Liver (tissue), 8 donors: ENCODE measurements at regions not wholly inside any gene's neighbourhood (a gene's known extent, or its start where the extent isn't known, plus 50 kb on each side); places are given as distances from the start of the nearest gene placed in this dataset.

Experiments
- DNase-seq: peaks from one replicate; pipeline ENCODE4 v3.0.0-alpha.2; 2017; ENCODE audit warnings: low spot score
- H3K27ac ChIP-seq, 2 donors: one replicate each; pipeline ENCODE4 v1.7.0; 2013; ENCODE audit warnings: inconsistent platforms in 2 of 2, low read length in 2 of 2, control low read depth in 1 of 2, low read depth in 1 of 2, mild to moderate bottlenecking in 1 of 2
- H3K27me3 ChIP-seq, 4 donors: one replicate each; pipeline versions ENCODE4 v1.6.1 to v1.7.0; 2013; ENCODE audit warnings: low read length in 3 of 4, inconsistent platforms in 1 of 4, mild to moderate bottlenecking in 1 of 4, moderate library complexity in 1 of 4; ENCODE audit not compliant: control insufficient read depth in 4 of 4, insufficient read depth in 4 of 4
- H3K36me3 ChIP-seq, 4 donors: one replicate each; pipeline versions ENCODE4 v1.6.1 to v1.7.0; 2013; ENCODE audit warnings: low read length in 3 of 4, mild to moderate bottlenecking in 3 of 4, low read depth in 1 of 4, moderate library complexity in 1 of 4; ENCODE audit not compliant: control insufficient read depth in 4 of 4, insufficient read depth in 3 of 4
- H3K4me1 ChIP-seq, 4 donors: one replicate each; pipeline versions ENCODE4 v1.6.1 to v1.7.0; 2013; ENCODE audit warnings: low read length in 3 of 4, mild to moderate bottlenecking in 3 of 4, moderate library complexity in 1 of 4; ENCODE audit not compliant: control insufficient read depth in 4 of 4, insufficient read depth in 4 of 4
- H3K4me3 ChIP-seq, 3 donors: one replicate each; pipeline versions ENCODE4 v1.6.1 to v1.7.0; 2013; ENCODE audit warnings: low read length in 3 of 3, control low read depth in 1 of 3, low read depth in 1 of 3, mild to moderate bottlenecking in 1 of 3
- H3K9ac ChIP-seq, 2 donors: one replicate each; pipeline ENCODE4 v1.7.0; 2013; ENCODE audit warnings: low read length in 2 of 2, mild to moderate bottlenecking in 2 of 2, moderate library complexity in 2 of 2, control low read depth in 1 of 2, low read depth in 1 of 2
- H3K9me3 ChIP-seq, 4 donors: one replicate each; pipeline versions ENCODE4 v1.6.1 to v1.7.0; 2013; ENCODE audit warnings: low read length in 3 of 4; ENCODE audit not compliant: control insufficient read depth in 4 of 4
- ATF3 ChIP-seq: IDR thresholded peaks from 2 replicates; pipeline ENCODE4 v1.6.1; 2016; ENCODE audit warnings: antibody characterized with exemption
- CTCF ChIP-seq: fragments of 150-350 bp; IDR thresholded peaks from 2 replicates; pipeline ENCODE4 v1.5.1; 2017; ENCODE audit warnings: improper control_type of control experiment, low read depth, low read length; ENCODE audit not compliant: missing input control
- EGR1 ChIP-seq, 2 donors: IDR thresholded peaks; 2 replicates each; pipeline ENCODE4 v1.6.1; 2016 to 2018; ENCODE audit warnings: antibody characterized with exemption in 2 of 2, low read depth in 2 of 2
- FOXA1 ChIP-seq: IDR thresholded peaks from 2 replicates; pipeline ENCODE4 v1.6.1; 2016; ENCODE audit warnings: antibody characterized with exemption
- FOXA2 ChIP-seq: IDR thresholded peaks from 2 replicates; pipeline ENCODE4 v1.6.1; 2016; ENCODE audit warnings: antibody characterized with exemption
- GABPA ChIP-seq, 2 donors: IDR thresholded peaks in 1 of 2; conservative IDR thresholded peaks in 1 of 2; 2 replicates each; pipeline ENCODE4 v1.6.1; 2016; ENCODE audit warnings: antibody characterized with exemption in 2 of 2, mild to moderate bottlenecking in 1 of 2, moderate library complexity in 1 of 2
- HNF4A ChIP-seq, 2 donors: conservative IDR thresholded peaks; 2 replicates each; pipeline ENCODE4 v1.6.1; 2016; ENCODE audit warnings: antibody characterized with exemption in 2 of 2, mild to moderate bottlenecking in 2 of 2
- HNF4G ChIP-seq: IDR thresholded peaks from 2 replicates; pipeline ENCODE4 v1.6.1; 2016; ENCODE audit warnings: antibody characterized with exemption
- JUND ChIP-seq, 2 donors: IDR thresholded peaks; 2 replicates each; pipeline ENCODE4 v1.6.1; 2016; ENCODE audit warnings: antibody characterized with exemption in 2 of 2
- MAX ChIP-seq: IDR thresholded peaks from 2 replicates; pipeline ENCODE4 v1.6.1; 2016; ENCODE audit warnings: antibody characterized with exemption
- NR2F2 ChIP-seq: IDR thresholded peaks from 2 replicates; pipeline ENCODE4 v1.6.1; 2016; ENCODE audit warnings: antibody characterized with exemption
- RAD21 ChIP-seq, 2 donors: IDR thresholded peaks; 2 replicates each; pipeline ENCODE4 v1.6.1; 2016; ENCODE audit warnings: antibody characterized with exemption in 2 of 2, mild to moderate bottlenecking in 2 of 2
- REST ChIP-seq: IDR thresholded peaks from 2 replicates; pipeline ENCODE4 v1.6.1; 2016; ENCODE audit warnings: antibody characterized with exemption, mild to moderate bottlenecking
- RXRA ChIP-seq, 2 donors: IDR thresholded peaks; 2 replicates each; pipeline ENCODE4 v1.6.1; 2017 to 2018; ENCODE audit warnings: antibody characterized with exemption in 2 of 2, mild to moderate bottlenecking in 1 of 2
- SP1 ChIP-seq: IDR thresholded peaks from 2 replicates; pipeline ENCODE4 v1.6.1; 2018; ENCODE audit warnings: antibody characterized with exemption, mild to moderate bottlenecking
- TAF1 ChIP-seq: conservative IDR thresholded peaks from 2 replicates; pipeline ENCODE4 v1.6.1; 2016; ENCODE audit warnings: antibody characterized with exemption, mild to moderate bottlenecking
- YY1 ChIP-seq: IDR thresholded peaks from 2 replicates; pipeline ENCODE4 v1.6.1; 2016; ENCODE audit warnings: antibody characterized with exemption, mild to moderate bottlenecking
- ZBTB33 ChIP-seq: IDR thresholded peaks from 2 replicates; pipeline ENCODE4 v1.6.1; 2016; ENCODE audit warnings: antibody characterized with exemption
- WGBS: extraction: QIAGEN DNeasy Blood & Tissue Kit; methylation state at CpG from one replicate; pipeline ENCODE4 v1.1.7; 2013; 5-methylcytosine and 5-hydroxymethylcytosine counted together
- donor health status: healthy.
- donor health status: healthy.
- donor health status: healthy.
- donor health status: healthy.
- donor health status: healthy.

GRCh38 chr4:104549736-104550135, 55.0 kb upstream of the CXXC4 start:
- no peak overlapping the region for H3K4me3 ChIP-seq
- H3K9me3 ChIP-seq: no peaks in the 10 kb centered on the region

GRCh38 chr4:104559502-104559901, 64.8 kb upstream of the CXXC4 start:
- no peak for TF ChIP-seq ATF3
- TF ChIP-seq HNF4G: no peak
- TF ChIP-seq FOXA2: no peak
- no peak for TF ChIP-seq JUND (IDR thresholded peaks at IDR 0.05)
- TF ChIP-seq RXRA (IDR thresholded peaks at IDR 0.05): no peak
- no peak for TF ChIP-seq NR2F2
- TF ChIP-seq MAX: no peak
- no peak for TF ChIP-seq EGR1 (IDR thresholded peaks at IDR 0.05; ENCODE audit: low read depth in 2 of 2)
- TF ChIP-seq SP1: no peak
- TF ChIP-seq YY1: no peak
- TF ChIP-seq TAF1: no peak
- no peak for TF ChIP-seq FOXA1
- Histone ChIP-seq H3K9me3 (no peaks in the 10 kb centered on the region), H3K27ac (no peak overlapping the region), H3K4me3 (peak overlapping the region in 1 of 3 donors; percentile 6), H3K36me3 (no peaks in the 10 kb centered on the region), H3K4me1 (no peaks in the 10 kb centered on the region), H3K9ac (no peak overlapping the region), H3K27me3 (no peaks in the 10 kb centered on the region)
- no peak for DNase-seq
- 20% methylated on average over 1 of the region's 1 CpG for WGBS

More at GRCh38 chr4:104549736-104550135, 55.0 kb upstream of the CXXC4 start:
- Histone ChIP-seq H3K4me1 (no peaks in the 10 kb centered on the region), H3K27ac (no peak overlapping the region), H3K27me3 (no peaks in the 10 kb centered on the region), H3K36me3 (no peaks in the 10 kb centered on the region), H3K9ac (no peak overlapping the region)
- DNase-seq: no peak
- 58% methylated on average over 2 of the region's 2 CpGs for WGBS
- TF ChIP-seq FOXA2: no peak
- TF ChIP-seq RAD21 (IDR thresholded peaks at IDR 0.05): no peak
- no peak for TF ChIP-seq ZBTB33

GRCh38 chr4:104571341-104571740, 76.6 kb upstream of the CXXC4 start:
- WGBS: 91% methylated on average over 2 of the region's 2 CpGs
- no peaks in the 10 kb centered on the region for H3K27me3 ChIP-seq
- H3K4me1 ChIP-seq: no peaks in the 10 kb centered on the region
- H3K36me3 ChIP-seq: no peaks in the 10 kb centered on the region
- DNase-seq: no peak
- H3K4me3 ChIP-seq: no peak overlapping the region
- no peak overlapping the region for H3K9ac ChIP-seq
- H3K9me3 ChIP-seq: no peaks in the 10 kb centered on the region
- H3K27ac ChIP-seq: no peak overlapping the region
- no peak for TF ChIP-seq HNF4G
- TF ChIP-seq JUND (IDR thresholded peaks at IDR 0.05): no peak
- TF ChIP-seq GABPA (IDR thresholded peaks at IDR 0.05 in 1 of 2, conservative IDR thresholded peaks at IDR 0.05 in 1 of 2): no peak
- TF ChIP-seq TAF1: no peak
- TF ChIP-seq FOXA1: no peak
- TF ChIP-seq RXRA (IDR thresholded peaks at IDR 0.05): no peak
- no peak for TF ChIP-seq CTCF
- TF ChIP-seq NR2F2: no peak
- no peak for TF ChIP-seq ATF3
- TF ChIP-seq REST: no peak
- TF ChIP-seq ZBTB33: no peak
- TF ChIP-seq MAX: no peak
- no peak for TF ChIP-seq EGR1 (IDR thresholded peaks at IDR 0.05; ENCODE audit: low read depth in 2 of 2)
- TF ChIP-seq RAD21 (IDR thresholded peaks at IDR 0.05): no peak
- TF ChIP-seq HNF4A (conservative IDR thresholded peaks at IDR 0.05): no peak
